Upper lobe of right lung (tissue), 1 donor: ENCODE measurements at regions not wholly inside any gene's neighbourhood (a gene's known extent, or its start where the extent isn't known, plus 50 kb on each side); places are given as distances from the start of the nearest gene placed in this dataset.
A peak's percentile ranks its signal among the peaks of the same experiment; 100 is the strongest.

ENCODE experiments used
- ATAC-seq: fragments of 200-7000 bp; cut with Tn5 transposase; one replicate; pipeline ENCODE4 v1.9.1; 2020; ENCODE audit warnings: mild to moderate bottlenecking, moderate library complexity
- DNase-seq: peaks from one replicate; pipeline ENCODE4 v3.0.0-alpha.2; 2020
- H3K27ac ChIP-seq: fragments of 200-600 bp; one replicate; pipeline ENCODE4 v1.8.0; 2022
- H3K27me3 ChIP-seq: fragments of 200-600 bp; one replicate; pipeline ENCODE4 v1.8.0; 2022; ENCODE audit warnings: mild to moderate bottlenecking
- H3K36me3 ChIP-seq: fragments of 200-600 bp; one replicate; pipeline ENCODE4 v1.8.0; 2022
- H3K4me1 ChIP-seq: fragments of 200-600 bp; one replicate; pipeline ENCODE4 v1.8.0; 2022
- H3K4me3 ChIP-seq: fragments of 200-600 bp; one replicate; pipeline ENCODE4 v1.8.0; 2022; ENCODE audit warnings: mild to moderate bottlenecking
- H3K9me3 ChIP-seq: fragments of 200-600 bp; one replicate; pipeline ENCODE4 v1.8.0; 2022
- CTCF ChIP-seq: fragments of 200-600 bp; IDR thresholded peaks from one replicate; pipeline ENCODE4 v1.8.0; 2022; ENCODE audit warnings: antibody characterized with exemption
- intact Hi-C: fragments of 100-400 bp; cut with DNase I; formaldehyde crosslinking; loops from one replicate; pipeline ENCODE4 v1.11.0; 2022
- donor health status: DM: no; HTN: yes; CAD: no; lungs with severe emphysema.

GRCh38 chr15:47496343-47497185, 220.7 kb upstream of the SEMA6D start:
- DNase-seq: no peak
- intact Hi-C loops: no loop called here
- no peak overlapping the region for H3K4me3 ChIP-seq
- H3K36me3 ChIP-seq: no peaks in the 10 kb centered on the region
- no peaks in the 10 kb centered on the region for H3K27me3 ChIP-seq
- no peak for TF ChIP-seq CTCF
- no peak for ATAC-seq
- no peaks in the 10 kb centered on the region for H3K9me3 ChIP-seq
- H3K27ac ChIP-seq: no peak overlapping the region
- H3K4me1 ChIP-seq: no peaks in the 10 kb centered on the region

GRCh38 chr15:47500842-47501241, 216.5 kb upstream of the SEMA6D start:
- no peak for DNase-seq
- H3K36me3 ChIP-seq: no peaks in the 10 kb centered on the region
- intact Hi-C loops: no loop called here
- ATAC-seq: no peak
- no peak overlapping the region for H3K27ac ChIP-seq
- H3K4me1 ChIP-seq: no peaks in the 10 kb centered on the region
- H3K9me3 ChIP-seq: no peaks in the 10 kb centered on the region
- no peaks in the 10 kb centered on the region for H3K27me3 ChIP-seq
- no peak overlapping the region for H3K4me3 ChIP-seq
- TF ChIP-seq CTCF: no peak

GRCh38 chr15:47502041-47502440, 215.3 kb upstream of the SEMA6D start:
- no peaks in the 10 kb centered on the region for H3K9me3 ChIP-seq
- intact Hi-C loops: no loop called here
- H3K4me3 ChIP-seq: no peak overlapping the region
- H3K36me3 ChIP-seq: no peaks in the 10 kb centered on the region
- no peak overlapping the region for H3K27ac ChIP-seq
- no peak for DNase-seq
- no peaks in the 10 kb centered on the region for H3K27me3 ChIP-seq
- TF ChIP-seq CTCF: no peak
- no peak for ATAC-seq
- no peaks in the 10 kb centered on the region for H3K4me1 ChIP-seq

- Histone ChIP-seq H3K4me1 (no peaks in the 10 kb centered on the region), H3K27me3 (no peaks in the 10 kb centered on the region), H3K4me3 (no peak overlapping the region), H3K27ac (no peak overlapping the region), H3K9me3 (no peaks in the 10 kb centered on the region), H3K36me3 (no peaks in the 10 kb centered on the region)
- intact Hi-C loops: no loop called here
- ATAC-seq: no peak
- no peak for DNase-seq
- TF ChIP-seq CTCF: no peak
These were observed 213.4 kb upstream of the SEMA6D start for GRCh38 chr15:47503876-47504275.

GRCh38 chr15:47504624-47505256, 212.6 kb upstream of the SEMA6D start:
- Histone ChIP-seq H3K4me1 (no peaks in the 10 kb centered on the region), H3K4me3 (no peak overlapping the region), H3K36me3 (no peaks in the 10 kb centered on the region), H3K27ac (no peak overlapping the region), H3K27me3 (no peaks in the 10 kb centered on the region), H3K9me3 (no peaks in the 10 kb centered on the region)
- no peak for DNase-seq
- intact Hi-C loops: no loop called here
- peak; percentile 65 for ATAC-seq
- TF ChIP-seq CTCF: no peak
